ENCODE measurements at regions not wholly inside any gene's neighbourhood (a gene's known extent, or its start where the extent isn't known, plus 50 kb on each side); places are given as distances from the start of the nearest gene placed in this dataset.

DNA sequence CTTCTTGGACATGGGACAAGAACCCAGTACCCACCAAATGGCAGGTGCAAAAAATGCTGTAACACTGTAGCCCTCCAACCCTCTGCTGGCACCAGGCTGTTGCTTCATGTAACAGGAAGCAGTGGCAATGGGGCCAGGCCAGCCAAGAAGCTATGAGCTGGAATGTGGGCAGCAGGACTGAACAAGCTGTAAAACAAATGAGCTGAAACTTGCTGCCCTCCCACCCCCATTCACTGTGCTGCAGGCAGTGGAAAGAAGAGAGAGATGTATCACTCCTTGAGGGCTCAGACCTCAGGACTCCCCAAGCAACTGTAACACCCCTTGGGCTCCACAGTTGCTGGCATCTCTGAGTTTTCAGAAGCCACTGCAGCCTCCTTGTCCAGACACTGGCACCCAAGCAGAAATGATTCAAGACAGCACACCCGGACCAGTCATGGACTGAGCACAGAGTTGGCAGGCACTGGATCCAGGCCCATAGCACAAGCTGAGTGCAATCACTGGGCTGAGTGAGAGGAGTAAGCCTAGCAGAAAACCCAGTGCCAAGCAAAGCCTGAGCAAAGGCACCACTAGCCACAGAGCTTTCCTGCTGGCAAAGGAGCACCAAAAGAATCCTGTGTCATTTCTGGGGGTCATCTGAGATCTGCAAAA, 321.4 kb upstream of the CXADR start:
- Mint-ChIP-seq H3K27me3 (ENCODE audit: unreplicated experiment) (no peaks in the 10 kb centered on the region), H3K9me3 (ENCODE audit: low read depth, unreplicated experiment) (peaks cover 3% of the 10 kb centered on the region), H3K4me1 (ENCODE audit: low read depth, unreplicated experiment) (no peaks in the 10 kb centered on the region), H3K4me3 (ENCODE audit: low read depth, unreplicated experiment) (no peak overlapping the region), H3K27ac (ENCODE audit: unreplicated experiment) (no peak overlapping the region), H3K36me3 (ENCODE audit: insufficient read depth, unreplicated experiment) (no peaks in the 10 kb centered on the region)
- no peak for DNase-seq
- intact Hi-C loops (cut with micrococcal nuclease; ENCODE audit: unreplicated experiment): no loop called here
- TF ChIP-seq, protein P1, sequence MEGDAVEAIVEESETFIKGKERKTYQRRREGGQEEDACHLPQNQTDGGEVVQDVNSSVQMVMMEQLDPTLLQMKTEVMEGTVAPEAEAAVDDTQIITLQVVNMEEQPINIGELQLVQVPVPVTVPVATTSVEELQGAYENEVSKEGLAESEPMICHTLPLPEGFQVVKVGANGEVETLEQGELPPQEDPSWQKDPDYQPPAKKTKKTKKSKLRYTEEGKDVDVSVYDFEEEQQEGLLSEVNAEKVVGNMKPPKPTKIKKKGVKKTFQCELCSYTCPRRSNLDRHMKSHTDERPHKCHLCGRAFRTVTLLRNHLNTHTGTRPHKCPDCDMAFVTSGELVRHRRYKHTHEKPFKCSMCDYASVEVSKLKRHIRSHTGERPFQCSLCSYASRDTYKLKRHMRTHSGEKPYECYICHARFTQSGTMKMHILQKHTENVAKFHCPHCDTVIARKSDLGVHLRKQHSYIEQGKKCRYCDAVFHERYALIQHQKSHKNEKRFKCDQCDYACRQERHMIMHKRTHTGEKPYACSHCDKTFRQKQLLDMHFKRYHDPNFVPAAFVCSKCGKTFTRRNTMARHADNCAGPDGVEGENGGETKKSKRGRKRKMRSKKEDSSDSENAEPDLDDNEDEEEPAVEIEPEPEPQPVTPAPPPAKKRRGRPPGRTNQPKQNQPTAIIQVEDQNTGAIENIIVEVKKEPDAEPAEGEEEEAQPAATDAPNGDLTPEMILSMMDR (IDR thresholded peaks at IDR 0.05; ENCODE audit: unreplicated experiment): no peak
- BruUV-seq (replicated peaks): no TSS peak
- CTCF ChIA-PET: no interaction called here

DNA sequence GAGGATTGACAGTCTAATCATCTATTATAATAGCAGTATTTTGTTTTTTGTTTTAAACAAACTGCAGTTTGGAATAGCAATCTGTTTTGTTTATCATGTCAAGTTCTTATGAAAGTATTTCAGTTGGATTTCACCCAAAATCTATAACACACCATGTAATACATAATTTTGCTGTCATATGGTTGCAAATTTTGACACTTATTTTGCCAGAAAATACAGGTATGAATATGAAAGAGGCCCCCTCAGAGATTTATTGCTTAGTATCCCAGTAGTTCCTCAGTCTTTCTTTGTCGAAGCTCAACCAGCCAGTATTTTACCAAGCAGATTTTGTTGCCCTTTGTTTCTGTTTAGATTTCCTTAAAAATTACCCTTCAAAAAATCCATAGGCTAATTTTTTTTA, 317.5 kb upstream of the CXADR start:
- no TSS peak for BruUV-seq (replicated peaks)
- TF ChIP-seq, protein P1 (IDR thresholded peaks at IDR 0.05; ENCODE audit: unreplicated experiment): no peak
- no peaks in the 10 kb centered on the region for H3K36me3 Mint-ChIP-seq (ENCODE audit: insufficient read depth, unreplicated experiment)
- no peak overlapping the region for H3K27ac Mint-ChIP-seq (ENCODE audit: unreplicated experiment)
- CTCF ChIA-PET: no interaction called here
- DNase-seq: no peak
- H3K9me3 Mint-ChIP-seq (ENCODE audit: low read depth, unreplicated experiment): no peaks in the 10 kb centered on the region
- intact Hi-C loops (cut with micrococcal nuclease; ENCODE audit: unreplicated experiment): no loop called here
- no peaks in the 10 kb centered on the region for H3K27me3 Mint-ChIP-seq (ENCODE audit: unreplicated experiment)
- no peak overlapping the region for H3K4me3 Mint-ChIP-seq (ENCODE audit: low read depth, unreplicated experiment)
- H3K4me1 Mint-ChIP-seq (ENCODE audit: low read depth, unreplicated experiment): no peaks in the 10 kb centered on the region

DNA sequence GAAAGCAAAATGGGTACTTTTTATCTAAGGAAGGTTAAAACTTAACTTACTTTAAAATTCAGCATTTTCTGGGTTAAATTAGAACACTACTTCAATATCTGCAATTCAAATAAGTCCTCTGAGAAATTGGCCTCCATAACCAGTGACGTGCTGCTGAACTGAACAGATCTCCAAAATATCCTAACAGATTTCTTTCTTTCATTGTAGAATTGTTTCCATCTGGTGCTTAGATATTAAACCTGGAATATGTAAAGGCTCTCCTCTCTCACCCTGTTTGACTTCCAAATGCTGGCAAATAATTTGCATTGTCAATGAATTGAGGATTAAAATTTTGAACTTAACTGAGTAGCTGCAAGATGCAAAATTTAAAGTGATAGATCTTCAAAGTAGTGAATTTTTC, 316.9 kb upstream of the CXADR start:
- Mint-ChIP-seq H3K27me3 (ENCODE audit: unreplicated experiment) (no peaks in the 10 kb centered on the region), H3K36me3 (ENCODE audit: insufficient read depth, unreplicated experiment) (no peaks in the 10 kb centered on the region), H3K27ac (ENCODE audit: unreplicated experiment) (no peak overlapping the region), H3K9me3 (ENCODE audit: low read depth, unreplicated experiment) (no peaks in the 10 kb centered on the region), H3K4me3 (ENCODE audit: low read depth, unreplicated experiment) (no peak overlapping the region), H3K4me1 (ENCODE audit: low read depth, unreplicated experiment) (no peaks in the 10 kb centered on the region)
- intact Hi-C loops (cut with micrococcal nuclease; ENCODE audit: unreplicated experiment): no loop called here
- TF ChIP-seq, protein P1 (IDR thresholded peaks at IDR 0.05; ENCODE audit: unreplicated experiment): no peak
- no TSS peak for BruUV-seq (replicated peaks)
- CTCF ChIA-PET: no interaction called here
- DNase-seq: no peak

DNA sequence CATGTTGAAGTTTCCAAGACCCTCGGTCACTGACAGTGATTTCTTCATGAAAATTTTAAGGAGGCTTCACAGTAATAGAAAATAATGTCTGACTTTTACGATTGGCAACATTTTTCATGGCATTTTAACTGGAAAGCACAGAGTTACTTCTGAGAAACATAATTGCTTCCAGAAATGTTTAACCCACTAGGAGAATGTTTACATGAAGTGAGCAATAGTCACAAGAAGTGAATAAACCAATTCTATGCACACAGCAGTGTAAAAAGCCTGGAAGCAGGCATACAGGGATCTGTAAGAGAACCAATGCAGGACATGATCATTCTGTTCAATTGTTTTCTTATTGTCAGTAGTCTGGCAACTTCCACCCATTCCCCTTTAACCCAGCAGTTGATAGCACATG, 316.2 kb upstream of the CXADR start:
- Mint-ChIP-seq H3K27ac (ENCODE audit: unreplicated experiment) (no peak overlapping the region), H3K36me3 (ENCODE audit: insufficient read depth, unreplicated experiment) (no peaks in the 10 kb centered on the region), H3K9me3 (ENCODE audit: low read depth, unreplicated experiment) (no peaks in the 10 kb centered on the region), H3K27me3 (ENCODE audit: unreplicated experiment) (no peaks in the 10 kb centered on the region), H3K4me1 (ENCODE audit: low read depth, unreplicated experiment) (no peaks in the 10 kb centered on the region), H3K4me3 (ENCODE audit: low read depth, unreplicated experiment) (no peak overlapping the region)
- no TSS peak for BruUV-seq (replicated peaks)
- TF ChIP-seq, protein P1 (IDR thresholded peaks at IDR 0.05; ENCODE audit: unreplicated experiment): no peak
- no peak for DNase-seq
- intact Hi-C loops (cut with micrococcal nuclease; ENCODE audit: unreplicated experiment): no loop called here
- CTCF ChIA-PET: no interaction called here
